ENCODE measurements at regions not wholly inside any gene's neighbourhood (a gene's known extent, or its start where the extent isn't known, plus 50 kb on each side); places are given as distances from the start of the nearest gene placed in this dataset.

- H3K79me1 ChIP-seq (ENCODE audit: insufficient read depth, low read depth, low read length, poor library complexity, severe bottlenecking), result no peaks in the 10 kb centered on the region
- no peak overlapping the region for H3K56ac ChIP-seq (ENCODE audit: insufficient read length, low read depth, low read length)
- H2AFZ ChIP-seq (ENCODE audit: low read length), result no peak overlapping the region
- H3K27me3 Mint-ChIP-seq (ENCODE audit: low read depth), result no peaks in the 10 kb centered on the region
- no peak overlapping the region for H2BK5ac ChIP-seq (ENCODE audit: insufficient read length, low read length)
- H3K9ac ChIP-seq (ENCODE audit: extremely low read depth, insufficient read length, low read length), result no peak overlapping the region
- H3K4me3 Mint-ChIP-seq, result no peak overlapping the region
- H4K5ac ChIP-seq (ENCODE audit: insufficient read length, low read depth, low read length), result no peak overlapping the region
- no peak overlapping the region for H2BK120ac ChIP-seq (ENCODE audit: low read depth, low read length, poor library complexity, severe bottlenecking)
- no peaks in the 10 kb centered on the region for H3K4me1 Mint-ChIP-seq
- TF ChIP-seq CTCF (conservative IDR thresholded peaks at IDR 0.05), result no peak
- DNase-seq, result no peak
- H3K14ac ChIP-seq (ENCODE audit: insufficient read depth, low read length), result no peak overlapping the region
- H4K91ac ChIP-seq (ENCODE audit: insufficient read length, low read depth, low read length), result no peak overlapping the region
- no peak overlapping the region for H2BK12ac ChIP-seq (ENCODE audit: insufficient read length, low read depth, low read length)
- no peak overlapping the region for H3K18ac ChIP-seq (ENCODE audit: insufficient read length, low read depth, low read length)
- no peak overlapping the region for H3K23ac ChIP-seq (ENCODE audit: insufficient read length, low read depth, low read length)
- no peak overlapping the region for H2AK5ac ChIP-seq (ENCODE audit: insufficient read length, low read length)
- H3K27ac Mint-ChIP-seq, result no peak overlapping the region
- no peaks in the 10 kb centered on the region for H3K23me2 ChIP-seq (ENCODE audit: insufficient read length, low read depth, low read length, poor library complexity, severe bottlenecking)
- H3K36me3 Mint-ChIP-seq (ENCODE audit: insufficient read depth in 1 of 3, low read depth in 3 of 3), result no peaks in the 10 kb centered on the region; a peak in 1 of 7 replicates
- H3T11ph ChIP-seq (ENCODE audit: low read length), result no peak overlapping the region
- H4K8ac ChIP-seq (replicated peaks; ENCODE audit: insufficient read length, low read depth, low read length), result no peak overlapping the region
- H3K9me3 Mint-ChIP-seq, result peaks cover 0 to 4% of the 10 kb centered on the region in 2 experiments; a peak in 3 of 5 replicates
- no peak overlapping the region for H3K4ac ChIP-seq (ENCODE audit: low read depth, low read length)
- no peaks in the 10 kb centered on the region for H3K27me3 ChIP-seq (ENCODE audit: insufficient read depth, low read length)
- no peak overlapping the region for H2BK15ac ChIP-seq (ENCODE audit: low read depth, low read length)
- H3K4me1 ChIP-seq (ENCODE audit: insufficient read depth, low read length), result no peaks in the 10 kb centered on the region
- H4K20me1 ChIP-seq (ENCODE audit: control insufficient read depth, insufficient read depth, insufficient read length), result no peaks in the 10 kb centered on the region
- H2BK20ac ChIP-seq (ENCODE audit: low read depth, low read length, poor library complexity, severe bottlenecking), result no peak overlapping the region
- H3K4me2 ChIP-seq (ENCODE audit: insufficient read depth, insufficient read length, low read length), result no peak overlapping the region
- no peaks in the 10 kb centered on the region for H3K9me3 ChIP-seq (ENCODE audit: control insufficient read depth, low read depth, low read length)
- no peak overlapping the region for H3K27ac ChIP-seq (ENCODE audit: insufficient read length, low read depth, low read length)
- no peaks in the 10 kb centered on the region for H3K79me2 ChIP-seq (ENCODE audit: insufficient read depth, low read length)
Measured at GRCh38 chr4:33465565-33465964, 2745.4 kb downstream of the PCDH7 start.

Data from H9 (cell line).